ENCODE measurements at regions not wholly inside any gene's neighbourhood (a gene's known extent, or its start where the extent isn't known, plus 50 kb on each side); places are given as distances from the start of the nearest gene placed in this dataset.

DNA sequence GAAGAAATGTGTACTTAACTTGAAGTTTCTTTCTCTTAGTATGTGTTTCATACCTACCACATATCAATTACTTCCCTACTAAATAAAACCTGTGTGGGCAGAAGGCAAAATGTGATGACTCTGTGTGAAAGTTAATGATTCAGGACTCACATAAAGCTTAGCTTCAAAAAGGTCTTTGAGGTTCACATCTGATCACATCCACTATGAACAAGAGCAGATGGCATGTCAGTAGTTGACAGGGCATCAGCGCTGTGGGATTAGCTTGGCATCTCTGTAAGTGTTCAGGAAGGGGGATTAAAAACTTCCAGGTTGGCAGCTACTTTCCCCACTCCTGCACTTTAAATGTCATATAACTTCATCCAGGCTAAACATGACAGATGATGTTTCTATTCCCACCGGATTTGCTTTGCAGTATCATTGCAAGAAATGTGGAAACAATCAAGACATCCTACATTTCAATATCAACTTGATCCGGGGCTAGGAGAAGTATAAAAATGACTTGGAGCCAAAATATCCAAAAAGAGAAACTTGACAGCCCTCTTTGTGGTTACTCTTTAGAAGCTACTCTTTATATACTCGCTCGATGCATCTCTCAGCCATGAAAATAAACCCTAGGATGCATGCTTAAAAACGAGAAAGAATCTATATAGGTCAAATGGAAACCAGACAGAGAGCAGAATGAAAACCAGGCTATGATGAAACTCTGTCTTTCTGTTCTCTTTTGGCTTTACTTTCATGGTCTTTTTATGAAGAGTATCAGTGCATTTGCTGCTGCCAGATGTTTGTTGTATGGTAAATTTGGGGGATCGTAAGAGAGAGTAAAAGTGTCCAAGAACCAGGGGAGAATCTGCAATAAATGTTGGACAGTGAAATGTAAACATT is 273.1 kb upstream of the ALCAM start:
- no peaks in the 10 kb centered on the region for H3K9me3 ChIP-seq
- no peak overlapping the region for H3K4me3 ChIP-seq (replicated peaks in 1 of 3)
- H3K27me3 ChIP-seq: no peaks in the 10 kb centered on the region
- H3K4me1 ChIP-seq: no peaks in the 10 kb centered on the region
- intact Hi-C loops (cut with DNase I): no loop called here
- H3K27ac ChIP-seq: no peak overlapping the region
- WGBS, 2 donors: 71 to 76% methylated on average over 7 of the region's 7 CpGs
- H3K36me3 ChIP-seq: no peaks in the 10 kb centered on the region
- no peak for DNase-seq
- TF ChIP-seq POLR2A (IDR thresholded peaks at IDR 0.05): no peak
- TF ChIP-seq, protein P1, sequence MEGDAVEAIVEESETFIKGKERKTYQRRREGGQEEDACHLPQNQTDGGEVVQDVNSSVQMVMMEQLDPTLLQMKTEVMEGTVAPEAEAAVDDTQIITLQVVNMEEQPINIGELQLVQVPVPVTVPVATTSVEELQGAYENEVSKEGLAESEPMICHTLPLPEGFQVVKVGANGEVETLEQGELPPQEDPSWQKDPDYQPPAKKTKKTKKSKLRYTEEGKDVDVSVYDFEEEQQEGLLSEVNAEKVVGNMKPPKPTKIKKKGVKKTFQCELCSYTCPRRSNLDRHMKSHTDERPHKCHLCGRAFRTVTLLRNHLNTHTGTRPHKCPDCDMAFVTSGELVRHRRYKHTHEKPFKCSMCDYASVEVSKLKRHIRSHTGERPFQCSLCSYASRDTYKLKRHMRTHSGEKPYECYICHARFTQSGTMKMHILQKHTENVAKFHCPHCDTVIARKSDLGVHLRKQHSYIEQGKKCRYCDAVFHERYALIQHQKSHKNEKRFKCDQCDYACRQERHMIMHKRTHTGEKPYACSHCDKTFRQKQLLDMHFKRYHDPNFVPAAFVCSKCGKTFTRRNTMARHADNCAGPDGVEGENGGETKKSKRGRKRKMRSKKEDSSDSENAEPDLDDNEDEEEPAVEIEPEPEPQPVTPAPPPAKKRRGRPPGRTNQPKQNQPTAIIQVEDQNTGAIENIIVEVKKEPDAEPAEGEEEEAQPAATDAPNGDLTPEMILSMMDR (IDR thresholded peaks at IDR 0.05): no peak

DNA sequence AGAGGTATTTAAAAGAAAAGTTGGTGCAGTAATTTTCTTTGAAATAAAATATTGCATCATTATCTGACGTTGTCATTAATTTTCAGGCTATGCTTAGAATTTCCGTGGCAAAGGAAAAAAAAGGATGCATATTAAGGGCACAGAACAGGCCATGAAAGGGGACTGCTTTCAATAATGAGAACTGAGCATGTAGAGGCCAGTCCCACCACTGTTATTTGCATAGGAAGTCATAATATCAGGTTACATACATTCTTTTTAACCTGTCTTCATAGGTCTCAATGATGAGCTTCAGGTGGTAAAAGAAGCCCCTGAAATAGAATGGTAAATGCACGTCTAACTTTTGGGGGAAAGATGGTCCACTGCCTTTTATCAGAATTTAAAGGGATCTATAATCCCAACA is 272.1 kb upstream of the ALCAM start:
- Histone ChIP-seq H3K27me3 (no peaks in the 10 kb centered on the region), H3K27ac (no peak overlapping the region), H3K4me1 (no peaks in the 10 kb centered on the region), H3K4me3 (replicated peaks in 1 of 3) (no peak overlapping the region), H3K36me3 (no peaks in the 10 kb centered on the region), H3K9me3 (no peaks in the 10 kb centered on the region)
- intact Hi-C loops (cut with DNase I): no loop called here
- TF ChIP-seq, protein P1 (IDR thresholded peaks at IDR 0.05): no peak
- 72 to 73% methylated on average over 3 of the region's 3 CpGs for WGBS, 2 donors
- no peak for DNase-seq

DNA sequence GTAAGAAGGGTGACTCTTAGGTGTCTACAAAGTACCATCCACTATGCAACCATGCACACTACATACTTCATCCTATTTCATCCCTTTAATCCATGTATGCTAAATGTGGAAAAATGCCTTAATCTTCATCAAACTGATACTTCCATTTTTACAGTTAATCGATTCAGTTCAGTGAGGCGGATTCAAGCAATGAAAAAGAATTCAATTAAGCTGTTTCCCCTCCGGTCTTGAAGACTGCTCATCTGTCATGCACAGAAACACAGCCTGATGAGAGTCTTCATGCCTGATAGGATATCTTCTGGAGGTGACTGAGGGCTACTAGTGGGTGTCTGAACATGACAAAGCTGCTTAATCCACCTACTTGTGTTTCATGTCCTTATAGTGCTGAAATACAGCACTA is 270.6 kb upstream of the ALCAM start:
- TF ChIP-seq, protein P1 (IDR thresholded peaks at IDR 0.05): no peak
- TF ChIP-seq POLR2A (IDR thresholded peaks at IDR 0.05): no peak
- whole genome bisulfite sequencing, 2 donors: 88 to 94% methylated on average over 3 of the region's 3 CpGs
- intact Hi-C loops (cut with DNase I): no loop called here
- Histone ChIP-seq H3K27me3 (no peaks in the 10 kb centered on the region), H3K4me1 (no peaks in the 10 kb centered on the region), H3K9me3 (no peaks in the 10 kb centered on the region), H3K36me3 (no peaks in the 10 kb centered on the region), H3K4me3 (replicated peaks in 1 of 3) (no peak overlapping the region), H3K27ac (no peak overlapping the region)
- DNase-seq: no peak

DNA sequence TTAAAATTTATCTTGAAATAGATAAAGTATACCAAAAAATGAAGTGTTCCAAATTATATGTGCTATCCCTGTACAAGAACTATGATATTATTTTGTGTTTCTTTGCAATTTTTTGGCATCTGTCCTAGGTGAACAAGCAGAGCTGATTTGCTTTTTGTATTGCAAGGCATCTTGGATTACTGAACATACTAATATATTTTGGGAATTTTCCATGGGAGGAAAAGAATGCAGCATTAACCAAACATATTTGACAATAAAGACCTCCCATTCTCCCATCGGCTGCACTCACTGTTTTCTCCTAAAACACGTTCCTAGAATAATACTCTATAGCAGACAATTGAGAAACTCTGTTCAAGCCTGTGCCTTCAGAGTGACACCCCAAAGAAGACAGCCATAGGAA is 265.1 kb upstream of the ALCAM start:
- DNase-seq: no peak
- 73 to 81% methylated on average over 2 of the region's 2 CpGs for WGBS, 2 donors
- H3K36me3 ChIP-seq: no peaks in the 10 kb centered on the region
- no peaks in the 10 kb centered on the region for H3K4me1 ChIP-seq
- H3K4me3 ChIP-seq (replicated peaks in 1 of 3): no peak overlapping the region
- no peak for TF ChIP-seq POLR2A (IDR thresholded peaks at IDR 0.05)
- TF ChIP-seq, protein P1 (IDR thresholded peaks at IDR 0.05): no peak
- intact Hi-C loops (cut with DNase I): no loop called here
- H3K27me3 ChIP-seq: no peaks in the 10 kb centered on the region
- no peak overlapping the region for H3K27ac ChIP-seq
- H3K9me3 ChIP-seq: no peaks in the 10 kb centered on the region

DNA sequence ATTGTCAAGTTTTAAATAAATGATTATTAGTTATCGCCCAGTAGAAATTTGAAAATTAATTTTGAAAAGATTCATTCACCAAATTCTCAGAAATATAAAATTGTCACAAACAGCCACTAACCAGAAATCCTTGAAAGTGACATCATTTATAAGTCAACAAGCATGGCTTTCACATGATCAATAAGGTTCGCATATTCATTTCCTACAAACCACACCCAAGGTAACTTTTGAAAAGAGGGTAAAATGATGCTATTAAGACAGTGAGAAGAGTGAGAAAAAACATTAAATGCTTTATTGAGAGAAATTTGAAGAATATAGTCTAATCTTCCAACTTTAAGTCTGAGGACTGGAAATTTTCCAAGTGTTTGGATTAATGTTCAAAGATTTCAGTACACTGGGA is 263.6 kb upstream of the ALCAM start:
- 92 to 96% methylated on average over 2 of the region's 2 CpGs for WGBS, 2 donors
- DNase-seq: no peak
- H3K9me3 ChIP-seq: no peaks in the 10 kb centered on the region
- no peaks in the 10 kb centered on the region for H3K27me3 ChIP-seq
- no peak overlapping the region for H3K4me3 ChIP-seq (replicated peaks in 1 of 3)
- H3K36me3 ChIP-seq: no peaks in the 10 kb centered on the region
- H3K4me1 ChIP-seq: no peaks in the 10 kb centered on the region
- intact Hi-C loops (cut with DNase I): no loop called here
- H3K27ac ChIP-seq: no peak overlapping the region
- no peak for TF ChIP-seq POLR2A (IDR thresholded peaks at IDR 0.05)
- TF ChIP-seq, protein P1 (IDR thresholded peaks at IDR 0.05): no peak
